Activated naive CD4-positive, alpha-beta T cell treated with anti-CD3 and anti-CD28 coated beads, Interleukin-2, amount 50 U/mL, for 16 hours (primary cell): ENCODE measurements at regions not wholly inside any gene's neighbourhood (a gene's known extent, or its start where the extent isn't known, plus 50 kb on each side); places are given as distances from the start of the nearest gene placed in this dataset.
"Not testable (repeated sequence)": the region's sequence is repeated elsewhere in the genome, so short reads cannot be mapped to it uniquely, and the experiment has no call there.

Experiments
- DNase-seq: peaks from one replicate; pipeline ENCODE4 v3.0.0-alpha.2; 2020

DNA sequence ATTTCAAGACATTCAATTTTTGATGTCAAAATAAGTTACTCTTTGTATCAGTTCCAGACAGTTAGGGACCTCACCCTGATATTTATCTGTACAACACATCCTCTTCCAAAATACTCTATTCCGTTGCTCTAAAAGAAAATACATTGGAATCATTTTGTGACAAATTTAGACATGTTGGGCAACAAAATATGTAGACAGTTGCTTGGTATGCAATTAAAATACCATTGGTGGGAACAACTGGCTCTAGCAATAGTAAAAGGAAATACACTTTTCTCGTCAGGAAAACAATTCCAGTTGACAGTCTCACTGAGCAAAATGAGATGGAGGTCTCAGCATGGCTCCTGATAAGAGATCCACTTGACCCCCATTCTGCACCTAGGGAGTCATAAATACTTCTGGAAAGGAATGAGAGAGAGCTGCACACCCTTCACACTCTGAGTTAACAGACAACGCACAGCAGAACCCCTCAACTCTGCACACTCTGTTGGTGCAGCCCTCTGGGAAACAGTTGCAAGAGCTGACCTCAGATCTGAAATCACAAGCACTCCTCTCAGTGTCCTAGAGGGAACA lies 171.3 kb upstream of the NT5E start:
- no peak for DNase-seq

DNA sequence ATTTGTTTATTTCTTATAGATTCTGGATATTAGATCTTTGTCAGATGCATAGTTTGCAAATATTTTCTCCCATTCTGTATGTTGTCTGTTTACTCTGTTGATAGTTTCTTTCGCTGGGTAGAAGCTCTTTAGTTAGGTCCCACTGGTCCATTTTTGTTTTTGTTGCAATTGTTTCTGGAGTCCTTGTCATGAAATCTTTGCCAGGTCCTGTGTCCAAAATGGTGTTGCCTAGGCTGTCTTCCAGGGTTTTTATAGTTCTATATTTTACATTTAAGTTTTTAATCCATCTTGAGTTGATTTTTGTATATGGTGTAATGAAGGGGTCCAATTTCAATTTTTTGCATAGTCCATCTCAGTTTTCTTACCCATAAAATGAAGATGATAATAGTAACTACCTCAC lies 173.9 kb upstream of the NT5E start:
- not testable (repeated sequence) for DNase-seq

DNA sequence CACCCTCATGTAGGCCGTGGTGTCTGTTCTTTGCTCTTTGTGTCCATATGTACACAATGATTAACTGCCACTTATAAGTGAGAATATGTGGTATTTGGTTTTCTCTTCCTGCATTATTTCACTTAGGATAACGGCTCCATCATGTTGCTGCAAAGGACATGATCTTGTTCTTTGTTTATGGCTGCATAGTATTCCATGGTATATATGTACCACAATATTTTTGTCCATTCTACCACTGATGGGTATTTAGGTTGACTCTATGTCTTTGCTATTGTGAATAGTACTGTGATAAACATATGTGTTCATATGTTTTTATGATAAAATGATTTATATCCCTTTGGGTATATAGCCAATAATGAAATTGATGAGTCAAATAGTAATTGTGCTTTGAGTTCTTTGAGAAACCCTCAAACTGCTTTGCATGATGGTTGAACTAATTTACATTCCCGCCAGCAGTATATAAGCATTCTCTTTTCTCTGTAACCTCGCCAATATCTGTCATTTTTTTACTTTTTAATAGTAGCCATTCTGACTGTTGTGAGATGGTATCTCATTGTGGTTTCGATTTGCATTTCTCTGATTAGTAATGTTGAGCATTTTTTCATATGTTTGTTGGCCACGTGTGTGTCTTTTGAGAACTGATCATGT lies 174.4 kb upstream of the NT5E start:
- no peak for DNase-seq

DNA sequence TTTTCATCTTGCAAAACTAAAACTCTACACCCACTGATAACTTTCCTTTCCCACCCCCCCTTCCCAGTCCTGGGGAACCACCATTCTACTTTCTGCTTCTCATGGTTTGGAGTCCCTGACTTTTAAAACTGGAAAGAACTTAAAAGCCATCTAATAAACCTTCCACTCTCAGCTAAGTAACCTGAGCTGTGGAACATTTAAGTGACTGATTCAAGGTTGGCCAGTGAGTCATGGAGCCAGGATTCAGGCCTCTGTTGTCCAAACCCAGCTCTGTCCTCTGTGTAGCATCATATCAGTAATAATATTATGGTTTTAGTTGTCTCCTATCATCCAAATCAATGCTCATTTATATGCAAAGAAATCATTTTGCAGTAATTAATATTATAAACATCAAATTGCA lies 176.0 kb upstream of the NT5E start:
- no peak for DNase-seq

DNA sequence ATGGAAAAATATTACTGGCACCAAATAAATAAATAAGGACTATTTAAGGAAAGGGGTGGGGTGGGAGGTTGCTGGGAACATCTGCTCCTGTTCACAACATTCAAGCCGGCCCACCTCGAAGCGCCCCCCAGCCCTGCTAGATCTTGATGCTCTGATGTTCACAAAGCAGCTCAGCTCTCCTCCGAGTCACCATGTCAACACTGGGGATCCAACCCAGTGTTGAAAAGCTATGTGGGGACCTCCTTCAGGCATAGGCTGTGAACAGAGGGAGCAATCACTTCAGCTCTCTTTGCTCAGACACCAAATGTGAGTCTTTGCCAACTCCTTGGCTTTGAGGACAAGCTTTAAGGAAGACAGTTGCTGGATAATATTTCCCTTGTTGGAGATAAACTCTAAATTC lies 176.8 kb upstream of the NT5E start:
- no peak for DNase-seq

DNA sequence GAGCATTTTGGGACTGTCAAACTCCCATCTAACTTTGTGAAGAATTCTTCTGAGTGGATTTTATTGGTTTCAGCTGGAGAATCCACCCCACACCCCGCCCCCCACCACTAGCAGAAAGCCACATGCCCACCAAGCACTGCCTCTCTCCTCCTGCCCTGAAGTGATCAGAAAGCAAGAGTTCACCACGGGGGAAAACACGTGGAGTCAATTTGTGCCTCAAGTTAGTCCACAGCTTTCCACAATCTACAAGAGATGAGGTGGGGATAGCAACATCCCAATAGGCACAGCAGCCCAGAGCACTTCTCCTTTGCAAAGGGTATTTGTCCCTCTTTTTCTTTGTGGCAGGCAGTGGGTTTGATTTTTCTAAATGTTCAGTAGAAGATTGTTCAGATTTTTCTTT lies 177.3 kb upstream of the NT5E start:
- DNase-seq, result no peak

DNA sequence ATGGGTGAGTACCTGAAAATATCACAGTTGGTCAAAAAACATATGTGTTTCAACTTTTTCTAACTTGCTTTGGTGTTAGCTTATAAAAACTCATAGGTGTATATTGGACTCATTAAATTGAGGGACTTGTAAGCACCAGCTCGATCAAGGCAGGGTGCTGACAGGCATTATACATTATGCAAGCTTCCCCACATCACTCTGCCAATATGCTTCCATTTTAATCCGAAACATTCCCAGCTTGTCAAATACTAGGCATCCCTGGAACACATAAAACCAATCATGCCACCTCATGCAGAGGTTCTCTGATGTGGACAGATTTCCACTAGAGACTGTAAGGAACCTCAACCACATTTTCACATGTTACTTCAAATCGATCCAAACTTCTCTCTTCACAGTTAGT lies 187.3 kb upstream of the NT5E start:
- no peak for DNase-seq

DNA sequence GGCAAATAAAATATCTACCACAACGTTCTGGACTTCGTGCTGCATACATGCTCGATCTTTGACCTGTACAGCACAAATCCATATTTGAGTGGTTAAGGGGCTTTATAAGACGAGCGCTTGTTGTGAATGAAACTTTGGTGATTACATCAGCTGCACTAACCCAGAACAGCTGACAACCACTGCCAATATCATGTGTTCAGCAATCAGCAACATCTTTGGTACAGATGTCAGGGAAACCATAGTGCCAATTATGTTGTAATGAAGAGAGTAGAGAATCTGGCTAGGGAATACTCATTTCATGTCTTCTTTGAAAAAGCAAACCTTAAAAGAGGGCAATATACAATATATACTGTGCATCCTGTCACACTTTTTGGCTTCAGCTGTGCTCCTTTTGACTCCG lies 188.6 kb upstream of the NT5E start:
- DNase-seq, result no peak

DNA sequence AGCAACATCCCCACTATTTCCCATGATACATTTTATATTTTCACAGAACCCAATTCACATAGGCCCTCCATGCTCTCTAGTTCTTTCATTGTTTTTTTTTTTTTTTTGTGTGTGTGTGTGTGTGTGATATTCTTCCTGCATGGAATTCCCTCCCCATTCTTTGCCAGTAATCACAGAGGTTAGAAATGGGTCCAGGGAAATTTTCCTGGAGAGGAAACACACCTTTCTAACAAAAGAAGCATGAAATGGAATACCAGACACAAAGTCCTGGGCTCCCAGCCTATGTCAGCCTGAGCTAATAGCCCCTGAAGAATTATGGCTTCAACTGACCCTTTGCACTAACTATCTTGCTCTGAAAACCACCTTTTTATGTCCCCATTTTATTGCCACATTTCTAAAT lies 194.2 kb upstream of the NT5E start:
- DNase-seq, result no peak

DNA sequence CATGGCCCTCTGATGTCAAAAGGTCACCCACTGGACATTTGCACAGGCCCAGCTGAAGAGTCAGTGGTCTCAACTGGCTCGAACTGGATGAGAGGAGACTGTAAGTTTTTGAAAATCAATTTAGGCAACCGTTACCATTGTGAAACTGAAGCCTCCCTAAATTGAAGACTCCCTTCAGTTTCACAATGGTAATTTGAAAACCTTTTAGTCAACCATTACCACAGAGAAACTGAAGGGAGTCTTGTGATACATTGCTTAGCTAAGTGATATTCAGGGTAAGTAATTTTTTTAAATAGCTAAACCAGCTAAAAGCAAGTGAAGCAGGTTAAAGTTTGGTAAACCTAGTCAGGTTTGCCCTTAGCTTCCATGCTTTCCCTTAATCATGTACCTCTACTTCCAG lies 197.3 kb upstream of the NT5E start:
- no peak for DNase-seq

DNA sequence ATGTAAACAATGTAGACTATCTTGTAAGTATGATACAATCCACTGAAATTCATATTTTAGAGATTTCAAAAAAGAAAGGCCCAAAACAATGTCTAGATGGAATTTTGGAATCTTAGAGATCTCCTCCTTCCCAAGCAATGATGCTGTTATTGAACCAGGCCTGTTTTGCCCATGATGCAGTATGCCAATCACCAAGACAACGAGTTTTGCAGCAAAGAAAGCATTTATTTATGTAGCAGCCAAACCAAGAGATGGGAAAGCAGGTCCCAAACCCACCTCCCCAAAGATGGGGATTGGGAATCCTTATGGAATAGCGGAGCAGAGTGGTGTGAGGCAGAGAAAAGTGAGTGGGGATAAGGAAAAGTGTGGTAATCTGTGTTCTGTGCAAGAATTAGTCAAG lies 197.8 kb upstream of the NT5E start:
- no peak for DNase-seq

DNA sequence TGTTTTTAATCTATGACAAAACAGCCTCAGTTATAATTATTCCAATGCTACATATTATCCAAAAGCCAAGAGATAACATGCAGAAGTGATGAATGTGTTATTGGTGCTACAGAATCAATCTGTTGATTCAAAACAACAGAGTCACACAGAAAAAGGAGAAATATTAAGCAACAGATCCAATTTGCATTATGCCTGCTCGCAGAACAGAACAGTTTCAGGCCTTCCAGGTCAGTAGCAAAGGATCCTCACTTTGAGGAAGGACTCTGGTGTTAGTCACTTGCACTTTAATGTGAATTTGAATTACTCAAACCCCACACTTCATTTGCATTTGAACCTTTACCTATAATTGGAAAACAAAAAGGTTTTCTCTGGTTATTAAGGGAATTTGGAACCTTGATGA lies 198.6 kb upstream of the NT5E start:
- no peak for DNase-seq

DNA sequence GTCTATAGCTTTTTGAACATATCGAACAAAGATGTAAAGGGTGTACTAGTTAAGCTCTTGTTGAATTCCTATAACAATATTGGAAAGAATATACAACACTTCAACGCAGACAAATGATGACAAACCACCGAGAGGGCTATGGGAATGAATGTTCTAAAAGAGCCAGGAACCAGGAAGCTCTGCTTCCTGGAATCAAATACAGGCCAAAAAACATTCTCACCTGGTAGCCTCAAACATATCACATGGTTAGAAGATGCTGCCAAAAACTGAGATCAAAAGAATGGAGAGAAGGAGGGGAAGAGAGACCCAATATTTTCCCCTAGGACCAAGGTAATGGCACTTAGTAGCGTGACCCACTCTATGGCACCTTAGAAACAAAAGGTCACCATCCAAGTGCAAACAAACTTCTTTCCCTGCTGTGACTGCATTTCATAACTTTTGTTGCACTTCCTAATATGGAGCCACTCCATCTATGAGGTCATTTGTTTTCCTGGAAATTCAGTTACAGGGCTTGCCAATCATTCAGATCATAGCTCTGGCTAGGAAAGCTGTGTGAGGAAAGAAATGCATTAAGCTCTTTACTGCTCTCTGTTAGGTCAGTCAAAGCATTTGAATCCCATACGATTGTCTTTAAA lies 199.2 kb upstream of the NT5E start:
- no peak for DNase-seq

DNA sequence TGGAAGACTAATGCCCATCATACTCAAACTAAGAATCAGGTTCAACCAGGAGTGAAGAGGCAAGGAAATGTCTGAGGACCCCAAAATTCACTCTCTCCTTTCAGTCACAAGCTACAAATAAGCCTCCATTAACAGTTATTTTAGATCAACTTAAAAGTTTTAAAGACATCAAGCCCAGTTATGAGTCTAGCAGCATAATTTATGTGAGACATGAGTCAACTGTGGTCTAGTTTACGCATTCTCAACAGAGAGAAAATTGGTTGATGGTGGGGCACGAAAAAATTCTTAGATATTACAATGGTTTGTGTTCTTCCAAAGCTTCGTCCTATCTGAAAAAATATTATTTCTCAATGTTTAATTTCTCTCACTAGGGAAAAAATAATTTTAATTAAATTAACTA lies 204.9 kb upstream of the NT5E start:
- DNase-seq, result no peak

DNA sequence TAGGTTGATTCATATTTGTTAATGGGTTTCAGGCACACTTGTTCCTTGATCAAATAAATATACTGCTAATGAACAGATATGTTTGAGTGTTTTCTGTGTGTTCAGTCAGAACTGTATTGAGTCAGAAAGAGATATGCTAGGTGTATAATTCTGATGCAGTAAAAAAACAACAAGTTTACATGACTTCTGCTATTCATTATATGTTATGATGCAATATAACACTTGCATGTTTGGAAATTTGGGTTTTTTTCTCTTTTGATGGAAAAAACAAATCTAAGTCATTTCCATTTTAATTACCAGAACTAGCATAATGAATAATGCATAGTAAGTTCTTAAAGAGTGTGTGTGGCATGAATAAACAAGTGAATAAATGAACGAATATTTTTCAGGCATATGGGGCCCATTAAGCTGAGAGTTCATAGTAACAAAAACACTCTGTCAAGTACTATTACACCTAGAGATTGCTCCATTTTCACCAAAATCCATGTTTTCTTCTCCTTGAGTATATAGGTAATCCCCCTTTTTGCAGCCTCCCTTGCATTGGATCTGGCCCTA lies 208.3 kb upstream of the NT5E start:
- no peak for DNase-seq

DNA sequence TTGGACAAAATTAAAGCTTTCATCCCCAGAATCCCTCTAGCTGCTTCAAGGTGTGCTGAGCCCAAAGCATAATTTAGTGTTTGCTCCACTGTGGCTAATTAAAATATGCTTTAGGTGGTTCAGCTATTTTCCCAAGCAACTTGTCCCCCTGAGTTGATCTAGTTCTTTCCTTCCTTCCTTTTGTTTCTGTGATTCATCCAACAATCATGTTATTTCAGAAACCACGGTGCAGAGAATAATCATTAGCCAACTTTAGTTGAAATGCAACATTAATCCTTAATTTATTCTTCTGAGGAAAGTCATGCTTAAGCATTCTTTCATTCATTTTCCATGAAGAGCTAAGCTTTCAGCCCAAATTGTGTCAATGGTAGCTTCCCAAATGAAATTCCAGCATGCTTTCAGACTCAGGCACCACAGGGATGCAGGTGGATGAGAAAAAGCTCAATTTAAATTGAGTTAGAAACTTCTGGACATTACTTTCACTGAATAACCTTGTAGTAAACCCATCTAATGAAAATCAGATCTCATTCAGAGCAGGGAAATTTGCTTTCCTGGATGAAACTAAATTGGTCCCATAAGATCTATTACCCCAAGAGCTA lies 209.0 kb upstream of the NT5E start:
- no peak for DNase-seq

DNA sequence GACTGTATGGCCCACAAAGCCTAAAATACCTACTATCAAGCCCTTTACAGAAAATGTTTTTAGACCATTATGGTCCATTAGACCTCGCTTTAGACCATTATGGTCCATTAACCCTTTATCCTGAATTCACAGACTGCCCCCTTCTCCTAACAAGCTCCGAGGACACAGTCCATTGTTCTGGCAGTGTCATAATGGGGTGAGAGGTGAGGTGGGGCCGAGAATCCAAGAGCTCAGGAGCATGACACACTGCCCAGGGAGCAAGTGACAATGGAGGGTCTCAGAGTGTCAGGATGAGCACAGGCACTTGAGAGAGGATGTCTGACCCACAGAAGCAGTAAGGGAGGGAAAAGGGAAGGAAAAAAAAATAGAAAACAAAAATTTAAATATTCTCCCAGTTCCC lies 212.4 kb upstream of the NT5E start:
- no peak for DNase-seq

DNA sequence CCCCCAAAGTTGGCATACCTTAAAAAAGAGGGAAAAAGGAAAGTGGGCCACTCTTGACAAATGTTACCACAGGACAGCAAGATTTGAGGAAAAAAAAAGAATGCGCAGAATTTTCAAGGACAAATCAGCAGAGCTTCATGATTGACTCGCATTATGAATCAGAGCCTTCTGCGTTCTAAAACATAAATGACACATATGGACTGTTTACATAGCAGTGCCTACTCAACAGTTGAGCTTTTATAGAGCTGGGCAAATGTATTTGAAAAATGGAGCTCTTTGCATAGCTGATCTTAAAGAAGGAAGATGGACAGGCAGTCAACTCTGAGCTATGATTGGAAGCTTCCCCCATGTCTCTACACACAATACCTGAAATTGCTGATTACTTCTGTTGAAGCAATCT lies 213.2 kb upstream of the NT5E start:
- DNase-seq, result no peak

DNA sequence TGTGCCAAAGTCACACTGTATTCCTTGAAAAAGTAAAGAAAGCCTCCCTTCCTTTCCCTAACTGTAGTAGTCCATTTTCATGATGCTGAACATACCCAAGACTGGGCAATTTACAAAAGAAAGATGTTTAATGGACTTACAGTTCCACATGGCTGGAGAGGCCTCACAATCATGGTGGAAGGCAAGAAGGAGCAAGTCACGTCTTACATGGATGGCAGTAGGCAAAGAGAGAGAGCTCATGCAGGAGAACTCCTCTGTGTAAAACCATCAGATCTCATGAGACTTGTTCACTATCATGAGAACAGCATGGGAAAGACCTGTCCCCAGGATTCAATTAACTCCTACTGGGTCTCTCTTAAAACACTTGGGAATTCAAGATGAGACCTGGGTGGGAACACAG lies 222.5 kb upstream of the NT5E start:
- DNase-seq, result not testable (repeated sequence)

DNA sequence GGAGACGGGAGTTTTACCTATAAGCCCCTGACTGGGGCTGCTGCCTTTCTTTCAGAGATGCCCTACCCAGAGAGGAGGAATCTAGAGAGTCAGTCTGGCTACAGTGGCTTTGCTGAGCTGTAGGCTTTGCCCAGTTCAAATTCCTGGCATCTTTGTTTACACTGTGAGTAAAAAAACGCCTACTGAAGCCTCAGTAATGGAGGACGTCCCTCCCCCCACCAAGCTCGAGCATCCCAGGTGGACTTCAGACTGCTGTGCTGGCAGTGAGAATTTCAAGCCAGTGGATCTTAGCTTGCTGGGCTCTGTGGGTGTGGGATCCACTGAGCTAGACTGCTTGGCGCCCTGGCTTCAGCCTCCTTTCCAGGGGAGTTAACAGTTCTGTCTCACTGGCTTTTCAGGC lies 237.1 kb upstream of the NT5E start:
- not testable (repeated sequence) for DNase-seq

DNA sequence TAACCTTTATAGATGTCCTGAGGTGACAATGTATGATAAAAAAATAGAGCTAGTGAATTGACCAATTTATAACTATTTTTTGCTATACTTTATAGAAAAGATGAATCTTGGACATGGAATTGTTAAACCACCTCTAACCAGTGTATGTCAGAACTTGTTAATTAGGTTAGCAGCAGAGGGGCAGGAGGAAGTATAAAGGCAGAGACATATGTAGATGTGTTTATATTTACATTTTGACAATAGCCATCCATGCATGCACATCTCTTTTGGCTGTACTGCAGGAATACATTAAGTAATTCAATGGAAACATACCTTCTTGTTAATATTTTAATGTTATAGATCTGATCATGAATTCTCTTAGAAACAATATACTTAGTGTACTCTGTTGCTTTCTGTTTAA lies 254.6 kb upstream of the NT5E start:
- no peak for DNase-seq

DNA sequence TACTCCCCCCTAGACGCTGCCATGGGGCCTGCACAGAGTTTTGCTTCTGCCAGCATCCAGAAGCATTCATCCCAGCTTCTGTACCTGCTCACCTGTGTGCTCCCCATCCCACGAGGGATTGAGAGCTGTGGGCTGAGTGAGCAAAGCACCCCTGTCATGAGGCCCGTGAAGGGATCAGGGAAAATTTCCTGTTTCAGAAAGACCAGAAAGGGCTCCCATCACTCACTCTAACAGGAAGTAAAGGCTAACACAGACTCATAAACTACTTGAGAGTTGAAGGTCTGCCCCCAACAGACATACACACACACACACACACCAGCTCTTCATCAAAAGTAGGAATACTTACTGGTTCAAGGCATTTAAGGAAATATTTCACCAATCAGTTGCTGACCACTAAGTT lies 256.5 kb upstream of the NT5E start:
- DNase-seq, result no peak

DNA sequence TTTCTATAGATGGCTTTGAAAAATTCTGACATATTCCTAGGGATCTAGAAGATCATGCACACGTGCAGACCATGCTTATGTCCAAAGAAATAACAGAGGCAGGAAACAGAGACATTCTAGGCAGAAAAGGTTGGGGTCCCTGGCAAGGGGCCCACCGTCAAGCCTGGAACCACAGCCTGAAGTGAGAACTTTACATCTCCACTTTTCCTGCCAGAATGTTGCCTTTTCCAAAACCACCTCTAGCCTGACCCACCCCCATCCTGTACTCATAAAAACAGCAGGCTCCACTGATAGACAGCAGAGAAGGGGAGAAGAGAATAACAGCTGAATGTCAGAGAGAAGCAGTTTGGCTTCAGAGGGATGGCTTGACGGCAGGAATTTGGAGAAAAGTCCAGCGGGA lies 257.3 kb upstream of the NT5E start:
- DNase-seq, result no peak

DNA sequence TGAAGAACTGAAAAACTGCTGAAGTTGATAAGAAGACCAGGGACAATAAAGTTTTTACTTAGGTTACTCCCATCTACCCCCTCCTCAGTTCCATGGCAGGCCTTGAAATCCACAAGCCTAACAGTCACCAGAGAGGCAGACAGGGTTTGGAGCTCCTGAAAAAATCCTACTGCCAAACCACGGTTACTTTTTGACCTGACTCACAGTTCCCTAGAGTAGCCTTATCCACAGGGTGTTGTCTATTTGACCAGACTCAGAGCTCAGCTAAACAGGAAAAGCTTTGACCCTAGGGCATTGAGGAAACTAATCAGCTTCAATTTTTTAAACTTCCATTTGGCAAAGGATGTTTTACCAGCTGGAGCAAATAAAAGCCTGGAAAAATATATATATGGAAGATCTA lies 257.7 kb upstream of the NT5E start:
- no peak for DNase-seq
